GM21528 (cell line): ENCODE measurements at regions not wholly inside any gene's neighbourhood (a gene's known extent, or its start where the extent isn't known, plus 50 kb on each side); places are given as distances from the start of the nearest gene placed in this dataset.

ENCODE experiments used
- ATAC-seq: cut with Tn5 transposase; IDR thresholded peaks from one replicate; pipeline ENCODE4 v1.9.1; 2021; ENCODE audit warnings: mild to moderate bottlenecking, moderate library complexity; ENCODE audit not compliant: unreplicated experiment, low FRiP score

- no peak for ATAC-seq
These were observed 188.7 kb upstream of the APCDD1 start for GRCh38 chr18:10265560-10266333.

DNA sequence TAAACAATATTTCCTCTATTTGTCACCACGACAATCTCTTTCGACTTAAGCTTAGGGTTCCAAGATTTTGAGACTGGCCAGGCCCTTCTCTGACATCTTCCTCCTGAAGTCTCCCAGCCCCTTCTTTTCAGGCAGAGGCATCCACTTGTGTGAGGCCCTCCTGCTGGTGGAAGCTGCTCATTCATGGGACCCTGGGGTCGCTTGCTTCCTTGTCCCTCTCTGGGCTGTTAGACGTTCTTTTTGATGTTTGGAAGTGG, 188.2 kb upstream of the APCDD1 start:
- ATAC-seq = no peak

- ATAC-seq = no peak
These were observed 185.2 kb upstream of the APCDD1 start for GRCh38 chr18:10269261-10269660.

GRCh38 chr18:10270151-10270571, 184.3 kb upstream of the APCDD1 start:
- ATAC-seq = no peak

- ATAC-seq = no peak
These were observed 183.0 kb upstream of the APCDD1 start for GRCh38 chr18:10271481-10271880.

DNA sequence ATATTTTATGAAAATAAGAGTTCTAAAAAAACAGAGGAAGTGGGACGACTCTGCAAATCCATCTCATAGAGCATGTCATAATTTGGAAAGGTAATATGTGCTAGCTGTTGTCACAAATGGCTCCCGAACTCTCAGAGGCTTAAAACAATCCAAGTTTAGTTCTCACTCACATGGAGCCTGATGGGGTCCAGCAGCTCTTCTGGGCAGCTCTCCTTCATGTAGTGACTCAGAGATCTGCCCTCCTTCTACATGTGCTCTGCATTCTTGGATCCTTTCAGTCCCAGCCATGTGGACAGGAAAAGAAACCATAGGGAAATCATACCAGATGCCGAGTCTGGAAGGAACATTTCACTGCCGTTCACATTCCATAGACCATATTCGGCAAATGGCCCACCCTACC, 180.1 kb upstream of the APCDD1 start:
- no peak for ATAC-seq

DNA sequence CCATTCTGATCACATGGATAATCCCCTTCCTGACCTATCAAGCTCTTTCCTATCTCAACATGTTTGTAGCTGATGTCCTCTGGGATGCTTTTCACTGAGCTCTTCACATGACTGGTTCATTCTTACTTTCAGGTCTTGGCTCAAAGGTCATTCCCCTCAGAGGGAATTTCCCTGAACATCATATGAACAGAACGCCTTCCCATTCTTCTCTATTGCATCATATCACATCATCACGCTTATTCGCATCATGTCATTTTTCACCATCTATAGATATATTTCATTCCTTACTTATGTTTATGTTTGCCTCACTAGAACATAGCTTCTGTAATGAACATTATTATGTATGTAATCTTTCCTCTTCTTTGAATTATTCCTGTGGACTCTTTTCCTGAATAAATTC, 178.9 kb upstream of the APCDD1 start:
- ATAC-seq = no peak

DNA sequence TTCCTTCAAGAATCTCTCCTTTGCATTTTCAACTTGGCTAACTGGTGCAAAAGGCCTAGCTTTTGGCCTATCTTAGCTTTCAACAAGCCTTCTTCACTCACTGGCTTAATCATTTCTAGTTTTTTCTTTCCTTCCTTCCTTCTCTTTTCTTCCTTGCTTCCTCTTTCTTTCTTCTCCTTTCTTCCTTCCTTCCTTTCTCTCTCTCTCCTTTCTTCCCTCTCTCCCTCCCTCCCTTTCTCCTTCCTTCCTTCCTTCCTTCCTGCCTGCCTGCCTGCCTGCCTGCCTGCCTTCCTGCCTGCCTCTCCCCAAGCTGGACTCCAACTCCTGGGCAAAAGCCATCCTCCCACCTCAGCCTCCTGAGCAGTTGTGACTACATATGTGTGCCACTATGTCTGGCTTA, 176.2 kb upstream of the APCDD1 start:
- ATAC-seq = no peak

DNA sequence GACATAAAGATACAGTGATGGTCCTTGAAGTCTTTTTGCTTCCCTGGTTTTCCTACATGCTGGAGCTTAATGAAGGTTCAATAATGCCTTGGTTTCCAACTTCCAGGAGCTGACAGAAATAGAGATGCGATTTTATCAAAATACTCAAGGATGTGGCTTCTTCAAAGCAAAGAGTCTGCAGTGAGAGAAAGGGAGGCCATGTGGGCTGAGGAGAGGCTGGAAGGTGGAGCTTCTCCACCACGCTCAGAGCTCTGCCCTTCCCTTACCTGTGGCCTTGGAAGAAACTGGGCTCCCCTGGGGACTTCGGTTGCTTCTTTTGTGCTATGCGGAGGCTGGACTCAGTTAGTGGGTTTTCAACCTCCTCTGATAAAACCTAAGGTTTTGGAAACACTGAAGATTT, 175.0 kb upstream of the APCDD1 start:
- ATAC-seq = no peak

GRCh38 chr18:10279905-10280644, 174.4 kb upstream of the APCDD1 start:
- no peak for ATAC-seq

DNA sequence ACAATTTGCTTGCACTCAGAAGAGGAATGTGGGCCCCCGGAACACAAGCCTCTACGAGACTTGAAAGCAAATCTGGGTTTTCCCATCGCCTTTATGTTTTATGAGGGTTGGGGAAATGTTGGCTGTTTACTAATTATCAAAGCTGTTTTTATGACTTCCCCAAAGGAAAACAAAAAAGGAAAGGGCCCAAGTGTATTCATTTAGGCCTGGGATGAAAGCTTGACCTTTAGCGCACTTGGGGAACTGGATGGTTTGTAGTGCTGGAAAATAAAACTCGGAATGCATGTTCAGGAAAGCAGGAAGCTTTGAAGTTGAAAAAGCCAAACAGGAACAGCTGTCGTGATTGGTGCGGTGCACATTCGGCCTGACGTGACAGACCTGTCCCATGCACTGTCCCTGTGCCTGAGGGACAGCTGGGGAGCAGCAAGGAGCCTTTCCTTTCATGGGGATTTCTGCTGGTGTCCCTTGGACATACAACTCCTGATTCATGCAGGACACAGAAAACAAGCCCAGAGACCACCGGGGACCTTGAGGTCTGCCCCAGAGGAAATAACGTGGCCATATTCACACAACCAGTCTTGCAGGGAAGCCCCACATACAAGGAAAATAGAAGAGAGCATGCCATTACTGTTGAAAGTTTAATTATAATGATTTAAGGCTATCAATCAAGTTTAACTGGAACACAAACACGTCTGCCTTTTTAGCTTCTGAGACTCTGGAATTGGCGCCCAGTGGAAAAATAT, 169.7 kb upstream of the APCDD1 start:
- no peak for ATAC-seq

- ATAC-seq = no peak
These were observed 169.2 kb upstream of the APCDD1 start for GRCh38 chr18:10285283-10285640.

DNA sequence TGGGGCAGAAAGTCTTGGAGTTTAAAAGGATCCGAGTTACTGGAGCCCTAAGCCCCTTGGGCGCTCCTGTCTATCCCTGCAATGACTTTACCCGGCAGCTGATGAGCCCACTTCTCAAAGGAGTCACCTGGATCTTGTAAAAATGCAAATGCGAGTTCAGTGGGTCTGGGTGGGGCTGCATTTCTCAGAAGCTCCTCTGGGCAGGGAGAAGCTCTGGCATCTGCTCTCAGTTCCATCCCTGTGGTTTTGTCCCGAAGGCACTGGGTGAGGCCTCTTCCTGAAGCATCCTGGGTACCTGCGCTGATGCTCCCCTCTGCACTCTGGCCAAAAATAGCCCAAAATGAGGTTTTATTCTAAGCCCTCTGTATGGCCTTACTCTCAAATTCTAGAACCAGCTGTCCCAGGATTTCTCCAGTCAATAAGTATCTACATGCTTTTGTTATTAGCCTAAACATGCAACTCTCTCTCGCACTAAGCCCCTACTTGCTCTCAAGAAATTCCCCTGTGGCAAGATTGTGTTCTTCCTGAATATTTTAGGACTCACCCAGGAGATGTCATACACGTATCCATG, 167.8 kb upstream of the APCDD1 start:
- ATAC-seq = no peak

- no peak for ATAC-seq
These were observed 165.2 kb upstream of the APCDD1 start for GRCh38 chr18:10289251-10289650.

- no peak for ATAC-seq
These were observed 164.3 kb upstream of the APCDD1 start for GRCh38 chr18:10289951-10290637.

DNA sequence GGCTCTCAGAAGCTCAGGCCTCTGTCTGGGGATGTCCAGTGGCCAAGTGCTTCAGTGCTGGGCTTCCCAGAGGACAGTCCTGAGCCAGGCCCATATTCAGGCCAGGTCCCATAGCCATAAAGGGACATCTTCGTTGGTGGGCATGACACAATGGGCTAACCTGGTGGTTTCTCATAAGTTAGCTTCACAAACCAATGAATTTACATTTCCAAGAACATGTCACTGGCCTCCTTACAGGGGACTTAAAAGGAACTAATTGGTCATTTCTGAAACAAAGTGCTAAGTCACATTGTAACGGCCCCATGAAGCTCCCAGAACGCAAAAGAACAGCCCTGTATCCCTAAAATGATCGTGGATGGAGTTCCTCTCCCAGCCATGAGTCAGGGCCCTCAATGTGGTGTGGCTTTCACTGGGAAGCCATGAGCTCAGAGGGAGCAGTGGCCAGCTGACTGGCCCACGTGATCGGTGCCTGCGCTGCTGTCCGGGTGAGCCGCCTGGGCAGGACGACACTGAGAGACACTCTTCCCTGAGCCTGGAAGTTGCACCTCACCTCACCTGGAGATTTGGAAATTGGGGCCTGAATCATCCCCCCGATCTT, 163.7 kb upstream of the APCDD1 start:
- no peak for ATAC-seq

GRCh38 chr18:10291568-10291981, 162.9 kb upstream of the APCDD1 start:
- ATAC-seq = no peak

GRCh38 chr18:10293966-10294365, 160.5 kb upstream of the APCDD1 start:
- ATAC-seq = no peak

DNA sequence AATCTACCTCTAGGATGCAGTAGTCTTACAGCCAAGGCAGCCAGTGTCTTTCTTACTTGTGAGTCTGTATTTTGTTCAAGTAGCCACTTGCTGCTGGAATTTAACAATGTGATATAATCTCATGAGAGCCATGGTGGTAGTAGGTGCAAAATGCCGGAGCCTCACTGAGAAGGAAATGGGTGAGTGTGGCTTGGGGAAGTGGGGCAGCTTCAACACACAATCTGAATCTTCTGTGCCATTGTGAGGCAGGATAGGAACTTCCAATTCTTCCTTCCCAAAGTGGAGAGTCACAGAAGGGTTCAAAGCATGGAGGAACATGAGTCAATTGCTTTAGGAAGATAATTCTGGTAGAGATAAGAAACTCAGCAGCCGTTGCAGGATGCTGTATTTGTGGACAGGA, 158.7 kb upstream of the APCDD1 start:
- no peak for ATAC-seq

GRCh38 chr18:10296491-10296890, 157.9 kb upstream of the APCDD1 start:
- no peak for ATAC-seq
